Osteocyte (in vitro differentiated cells): ENCODE measurements at regions not wholly inside any gene's neighbourhood (a gene's known extent, or its start where the extent isn't known, plus 50 kb on each side); places are given as distances from the start of the nearest gene placed in this dataset.

ENCODE experiments used
- DNase-seq: peaks from one replicate; pipeline ENCODE4 v3.0.0; 2021; ENCODE audit warnings: mixed read lengths; ENCODE audit not compliant: unreplicated experiment; ENCODE audit errors: extremely low spot score
- H3K27ac Mint-ChIP-seq: one replicate; pipeline ENCODE4 v1.8.0; 2021; ENCODE audit warnings: mild to moderate bottlenecking, mixed read lengths; ENCODE audit not compliant: unreplicated experiment
- H3K27me3 Mint-ChIP-seq: one replicate; pipeline ENCODE4 v1.8.0; 2021; ENCODE audit warnings: mixed read lengths; ENCODE audit not compliant: unreplicated experiment
- H3K36me3 Mint-ChIP-seq: one replicate; pipeline ENCODE4 v1.8.0; 2021; ENCODE audit warnings: mixed read lengths; ENCODE audit not compliant: unreplicated experiment
- H3K4me1 Mint-ChIP-seq: one replicate; pipeline ENCODE4 v1.8.0; 2021; ENCODE audit warnings: mixed read lengths; ENCODE audit not compliant: unreplicated experiment
- H3K4me3 Mint-ChIP-seq: one replicate; pipeline ENCODE4 v1.8.0; 2021; ENCODE audit warnings: mild to moderate bottlenecking, moderate library complexity, mixed read lengths; ENCODE audit not compliant: unreplicated experiment
- H3K9me3 Mint-ChIP-seq: one replicate; pipeline ENCODE4 v1.8.0; 2021; ENCODE audit warnings: mixed read lengths; ENCODE audit not compliant: unreplicated experiment
- TF ChIP-seq, protein P1 (sequence below): fragments of 200-600 bp; sonication (generic); IDR thresholded peaks from 2 replicates; pipeline ENCODE4 v1.5.0; 2021; ENCODE audit warnings: antibody characterized with exemption, mild to moderate bottlenecking, moderate library complexity

DNA sequence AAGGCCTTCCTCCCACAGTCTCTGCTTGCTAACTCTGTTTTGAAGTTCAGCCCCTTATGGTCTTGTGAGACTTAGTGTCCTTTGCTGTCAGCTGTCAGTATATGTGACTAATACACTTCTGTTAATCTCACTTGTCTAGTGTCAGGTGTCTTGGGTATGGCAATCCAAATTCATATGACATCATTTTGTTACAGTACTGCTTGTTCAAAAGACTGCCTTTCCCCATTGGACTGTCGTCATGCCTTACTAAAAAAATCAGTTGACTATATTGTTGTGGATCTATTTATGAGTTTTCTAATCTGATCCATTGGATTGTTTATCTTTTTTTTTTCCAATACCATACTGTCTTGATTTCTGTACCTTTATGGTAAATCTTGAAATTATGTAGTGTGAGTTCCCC, 611.4 kb upstream of the HS6ST1 start:
- TF ChIP-seq, protein P1, sequence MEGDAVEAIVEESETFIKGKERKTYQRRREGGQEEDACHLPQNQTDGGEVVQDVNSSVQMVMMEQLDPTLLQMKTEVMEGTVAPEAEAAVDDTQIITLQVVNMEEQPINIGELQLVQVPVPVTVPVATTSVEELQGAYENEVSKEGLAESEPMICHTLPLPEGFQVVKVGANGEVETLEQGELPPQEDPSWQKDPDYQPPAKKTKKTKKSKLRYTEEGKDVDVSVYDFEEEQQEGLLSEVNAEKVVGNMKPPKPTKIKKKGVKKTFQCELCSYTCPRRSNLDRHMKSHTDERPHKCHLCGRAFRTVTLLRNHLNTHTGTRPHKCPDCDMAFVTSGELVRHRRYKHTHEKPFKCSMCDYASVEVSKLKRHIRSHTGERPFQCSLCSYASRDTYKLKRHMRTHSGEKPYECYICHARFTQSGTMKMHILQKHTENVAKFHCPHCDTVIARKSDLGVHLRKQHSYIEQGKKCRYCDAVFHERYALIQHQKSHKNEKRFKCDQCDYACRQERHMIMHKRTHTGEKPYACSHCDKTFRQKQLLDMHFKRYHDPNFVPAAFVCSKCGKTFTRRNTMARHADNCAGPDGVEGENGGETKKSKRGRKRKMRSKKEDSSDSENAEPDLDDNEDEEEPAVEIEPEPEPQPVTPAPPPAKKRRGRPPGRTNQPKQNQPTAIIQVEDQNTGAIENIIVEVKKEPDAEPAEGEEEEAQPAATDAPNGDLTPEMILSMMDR, result no peak
- H3K27ac Mint-ChIP-seq, result no peak overlapping the region

DNA sequence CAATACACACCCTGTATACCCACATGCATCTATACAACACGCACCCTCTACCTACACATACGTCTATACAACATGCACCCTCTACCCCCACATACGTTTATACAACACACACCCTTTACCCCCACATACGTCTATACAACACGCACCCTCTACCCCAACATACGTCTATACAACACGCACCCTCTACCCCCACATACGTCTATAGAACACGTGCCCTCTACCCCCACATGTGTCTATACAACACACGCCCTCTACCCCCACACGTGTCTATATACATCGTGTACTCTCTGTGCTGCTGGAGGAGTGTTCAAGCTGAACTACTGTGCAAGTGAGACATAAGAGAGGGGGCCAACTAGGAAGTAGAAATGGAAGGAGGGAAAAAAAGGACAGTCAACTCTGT, 621.7 kb upstream of the HS6ST1 start:
- no peak overlapping the region for H3K4me3 Mint-ChIP-seq
- peaks cover 8% of the 10 kb centered on the region for H3K9me3 Mint-ChIP-seq
- H3K36me3 Mint-ChIP-seq, result no peaks in the 10 kb centered on the region
- DNase-seq, result no peak
- H3K4me1 Mint-ChIP-seq, result no peaks in the 10 kb centered on the region
- H3K27ac Mint-ChIP-seq, result no peak overlapping the region
- TF ChIP-seq, protein P1, result no peak
- no peaks in the 10 kb centered on the region for H3K27me3 Mint-ChIP-seq

More for the DNA sequence above, 611.4 kb upstream of the HS6ST1 start:
- DNase-seq, result no peak
- H3K36me3 Mint-ChIP-seq, result no peaks in the 10 kb centered on the region
- peaks cover 19% of the 10 kb centered on the region for H3K9me3 Mint-ChIP-seq
- H3K4me3 Mint-ChIP-seq, result no peak overlapping the region
- H3K27me3 Mint-ChIP-seq, result no peaks in the 10 kb centered on the region
- no peaks in the 10 kb centered on the region for H3K4me1 Mint-ChIP-seq

DNA sequence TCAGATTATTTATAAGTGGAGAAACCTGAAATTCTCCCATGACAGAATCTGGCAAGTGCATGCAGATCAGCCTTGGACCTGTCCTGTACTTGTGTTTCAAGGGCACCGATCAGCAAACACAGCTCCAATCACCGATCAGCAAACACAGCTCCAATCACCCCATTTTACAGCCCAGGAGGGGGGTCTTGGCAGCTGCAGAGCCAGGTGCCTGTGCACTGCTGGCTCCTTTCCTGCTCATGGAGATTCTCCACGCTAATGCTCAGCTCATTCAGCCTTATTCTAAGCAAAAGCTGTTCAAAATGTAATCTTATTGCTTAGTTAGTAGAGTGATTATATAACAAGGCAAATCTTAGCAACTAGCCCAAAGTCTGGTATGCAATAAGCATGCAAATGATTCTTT, 623.1 kb upstream of the HS6ST1 start:
- H3K4me3 Mint-ChIP-seq, result no peak overlapping the region
- peaks cover 20% of the 10 kb centered on the region for H3K9me3 Mint-ChIP-seq
- H3K27ac Mint-ChIP-seq, result no peak overlapping the region
- TF ChIP-seq, protein P1, result no peak
- H3K27me3 Mint-ChIP-seq, result no peaks in the 10 kb centered on the region
- H3K36me3 Mint-ChIP-seq, result no peaks in the 10 kb centered on the region
- H3K4me1 Mint-ChIP-seq, result no peaks in the 10 kb centered on the region
- no peak for DNase-seq

DNA sequence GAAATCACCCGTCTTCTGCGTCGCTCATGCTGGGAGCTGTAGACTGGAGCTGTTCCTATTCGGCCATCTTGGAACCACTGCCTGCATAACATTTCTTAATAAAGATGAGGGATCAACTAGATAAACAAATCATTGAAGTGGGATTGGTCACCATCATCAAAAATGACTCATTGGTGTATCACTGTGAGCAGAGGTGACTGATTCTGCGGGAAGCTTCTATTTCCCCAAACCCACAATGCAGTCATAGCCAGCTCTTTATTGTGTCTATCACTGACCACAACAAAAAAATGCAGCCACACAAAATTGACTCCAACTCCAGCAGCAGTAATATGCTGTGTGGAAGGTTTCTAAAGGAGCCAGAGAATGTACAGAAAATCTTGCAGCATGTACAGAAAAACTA, 630.7 kb upstream of the HS6ST1 start:
- no peaks in the 10 kb centered on the region for H3K4me1 Mint-ChIP-seq
- H3K9me3 Mint-ChIP-seq, result peaks cover 45% of the 10 kb centered on the region
- no peak overlapping the region for H3K4me3 Mint-ChIP-seq
- DNase-seq, result no peak
- H3K27me3 Mint-ChIP-seq, result no peaks in the 10 kb centered on the region
- no peak overlapping the region for H3K27ac Mint-ChIP-seq
- H3K36me3 Mint-ChIP-seq, result no peaks in the 10 kb centered on the region
- TF ChIP-seq, protein P1, result no peak

DNA sequence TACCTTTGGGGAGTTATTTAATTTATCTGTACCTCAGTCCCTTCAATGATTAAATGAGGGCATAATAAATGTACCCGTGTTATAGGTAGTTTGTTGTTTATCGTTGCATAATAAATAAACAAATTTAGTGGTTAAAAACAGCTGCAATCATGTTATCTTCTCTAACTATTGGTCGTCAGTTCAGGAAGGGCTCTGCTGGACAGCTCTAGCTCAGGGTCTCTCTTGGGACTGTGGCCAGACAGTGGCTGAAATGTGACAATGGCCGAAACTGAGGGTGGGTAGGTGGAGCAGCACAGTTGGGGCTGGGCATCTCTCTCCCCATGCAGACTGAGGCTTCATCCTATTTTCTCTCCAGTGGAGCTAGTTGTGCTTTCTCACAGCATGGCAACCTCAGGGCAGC, 632.1 kb upstream of the HS6ST1 start:
- no peaks in the 10 kb centered on the region for H3K27me3 Mint-ChIP-seq
- TF ChIP-seq, protein P1, result no peak
- no peak for DNase-seq
- no peaks in the 10 kb centered on the region for H3K4me1 Mint-ChIP-seq
- peaks cover 45% of the 10 kb centered on the region for H3K9me3 Mint-ChIP-seq
- H3K4me3 Mint-ChIP-seq, result no peak overlapping the region
- H3K36me3 Mint-ChIP-seq, result no peaks in the 10 kb centered on the region
- no peak overlapping the region for H3K27ac Mint-ChIP-seq
